B cell (primary cell): ENCODE measurements at regions not wholly inside any gene's neighbourhood (a gene's known extent, or its start where the extent isn't known, plus 50 kb on each side); places are given as distances from the start of the nearest gene placed in this dataset.

Experiments
- ATAC-seq: fragments of 200-7000 bp; cut with Tn5 transposase; one replicate; pipeline ENCODE4 v1.10.0; 2021; ENCODE audit warnings: low read depth, mild to moderate bottlenecking, moderate number of reproducible peaks, moderate library complexity
- CTCF ChIA-PET: fragments of 350-600 bp; sonication (Branson Sonifier 250); formaldehyde crosslinking; loops from one replicate; lab custom pipeline; 2021; ENCODE audit warnings: antibody characterized with exemption, inconsistent platforms; lab: Charles Lee
- POLR2A ChIA-PET: fragments of 350-600 bp; sonication (Branson Sonifier 250); formaldehyde crosslinking; loops from one replicate; lab custom pipeline; 2021; ENCODE audit warnings: antibody characterized with exemption; lab: Charles Lee
- DNase-seq: peaks from one replicate; pipeline ENCODE4 v3.0.0; 2013
- H2AFZ ChIP-seq: 2 replicates; pipeline ENCODE4 v1.6.1; 2012; ENCODE audit warnings: mild to moderate bottlenecking, low read depth, low read length; ENCODE audit not compliant: insufficient read depth, poor library complexity, severe bottlenecking
- H3K27ac ChIP-seq, 2 donors: 1 replicate in 1 of 2; 2 replicates in 1 of 2; pipeline ENCODE4 v1.5.1; 2012 to 2013; ENCODE audit warnings: low read length in 2 of 2, mild to moderate bottlenecking in 2 of 2, moderate library complexity in 1 of 2
- H3K27me3 ChIP-seq, 4 experiments: fragments of 200-600 bp in 1 of 4; sonication (generic) in 1 of 4; replicated peaks in 1 of 4; 1 replicate in 2 of 4; 2 replicates in 2 of 4; pipeline versions ENCODE4 v1.6.1 to v1.7.0; 2013 to 2016; ENCODE audit warnings: low read length in 3 of 4, mild to moderate bottlenecking in 2 of 4, mixed read lengths in 1 of 4, moderate library complexity in 1 of 4; ENCODE audit not compliant: insufficient read depth in 4 of 4, control insufficient read depth in 3 of 4; ENCODE audit errors: control extremely low read depth in 1 of 4
- H3K36me3 ChIP-seq, 2 experiments: replicated peaks in 1 of 2; 1 replicate in 1 of 2; 2 replicates in 1 of 2; pipeline versions ENCODE4 v1.6.1 to v1.7.1; 2013; ENCODE audit warnings: low read length in 1 of 2; ENCODE audit not compliant: insufficient read depth in 2 of 2, control insufficient read depth in 1 of 2; ENCODE audit errors: control extremely low read depth in 1 of 2, extremely low read depth in 1 of 2
- H3K4me1 ChIP-seq, 2 donors: fragments of 200-600 bp in 1 of 2; sonication (generic) in 1 of 2; 1 replicate in 1 of 2; 2 replicates in 1 of 2; pipeline versions ENCODE4 v1.5.1 to v1.6.1; 2013 to 2017; ENCODE audit warnings: low read length in 2 of 2; ENCODE audit not compliant: control insufficient read depth in 2 of 2, insufficient read depth in 2 of 2
- H3K4me2 ChIP-seq: replicated peaks from 2 replicates; pipeline ENCODE3; 2012; ENCODE audit warnings: mild to moderate bottlenecking, low read depth, low read length; ENCODE audit not compliant: poor library complexity, severe bottlenecking
- H3K4me3 ChIP-seq, 5 experiments: fragments of 200-600 bp in 1 of 5; sonication (generic) in 1 of 5; 1 replicate in 3 of 5; 2 replicates in 2 of 5; pipeline versions ENCODE4 v1.5.1 to v1.7.0; 2011 to 2016; ENCODE audit warnings: low read length in 4 of 5, mild to moderate bottlenecking in 4 of 5, low read depth in 2 of 5, control low read depth in 1 of 5, moderate library complexity in 1 of 5; ENCODE audit not compliant: insufficient read depth in 1 of 5; ENCODE audit errors: control extremely low read depth in 1 of 5, extremely low read depth in 1 of 5
- H3K79me2 ChIP-seq: fragments of 200-600 bp; sonication (generic); one replicate; pipeline ENCODE4 v1.6.0; 2016; ENCODE audit warnings: low read length; ENCODE audit not compliant: control insufficient read depth, insufficient read depth
- H3K9ac ChIP-seq: fragments of 200-600 bp; sonication (generic); 2 replicates; pipeline ENCODE4 v1.6.1; 2017; ENCODE audit warnings: mild to moderate bottlenecking, low read length, moderate library complexity
- H3K9me3 ChIP-seq, 3 donors: one replicate each; pipeline versions ENCODE4 v1.6.1 to v1.7.1; 2013; ENCODE audit warnings: low read length in 2 of 3; ENCODE audit not compliant: control insufficient read depth in 2 of 3, insufficient read depth in 1 of 3; ENCODE audit errors: control extremely low read depth in 1 of 3
- H4K20me1 ChIP-seq: 2 replicates; pipeline ENCODE4 v1.6.0; 2012; ENCODE audit warnings: mild to moderate bottlenecking, low read length; ENCODE audit not compliant: insufficient read depth, control insufficient read depth, poor library complexity, severe bottlenecking
- H3K27ac Mint-ChIP-seq: one replicate; pipeline ENCODE4 v1.8.0; 2021; ENCODE audit warnings: mixed read lengths
- H3K27me3 Mint-ChIP-seq: one replicate; pipeline ENCODE4 v1.8.0; 2021; ENCODE audit warnings: mixed read lengths
- H3K4me1 Mint-ChIP-seq: one replicate; pipeline ENCODE4 v1.8.0; 2021; ENCODE audit warnings: mixed read lengths
- H3K4me3 Mint-ChIP-seq: one replicate; pipeline ENCODE4 v1.8.0; 2021; ENCODE audit warnings: mixed read lengths
- H3K9me3 Mint-ChIP-seq: one replicate; pipeline ENCODE4 v1.8.0; 2022; ENCODE audit warnings: mixed read lengths; ENCODE audit not compliant: insufficient read depth
- EZH2 ChIP-seq: IDR thresholded peaks from 2 replicates; pipeline ENCODE4 v1.6.1; 2012; ENCODE audit warnings: borderline replicate concordance, low read depth, mild to moderate bottlenecking, moderate library complexity, low read length; ENCODE audit not compliant: insufficient read depth, poor library complexity, severe bottlenecking
- WGBS: methylation state at CpG from one replicate; pipeline ENCODE4 v1.1.5; 2013; ENCODE audit warnings: missing lambda C conversion rate; ENCODE audit not compliant: insufficient coverage; 5-methylcytosine and 5-hydroxymethylcytosine counted together
- intact Hi-C: fragments of 100-400 bp; cut with micrococcal nuclease; formaldehyde crosslinking; loops from one replicate; pipeline ENCODE4 v1.10.0; 2022
- TF ChIP-seq, protein P1 (sequence below): fragments of 200-600 bp; IDR thresholded peaks from one replicate; pipeline ENCODE4 v1.8.0; 2022; ENCODE audit warnings: antibody characterized with exemption, mild to moderate bottlenecking

DNA sequence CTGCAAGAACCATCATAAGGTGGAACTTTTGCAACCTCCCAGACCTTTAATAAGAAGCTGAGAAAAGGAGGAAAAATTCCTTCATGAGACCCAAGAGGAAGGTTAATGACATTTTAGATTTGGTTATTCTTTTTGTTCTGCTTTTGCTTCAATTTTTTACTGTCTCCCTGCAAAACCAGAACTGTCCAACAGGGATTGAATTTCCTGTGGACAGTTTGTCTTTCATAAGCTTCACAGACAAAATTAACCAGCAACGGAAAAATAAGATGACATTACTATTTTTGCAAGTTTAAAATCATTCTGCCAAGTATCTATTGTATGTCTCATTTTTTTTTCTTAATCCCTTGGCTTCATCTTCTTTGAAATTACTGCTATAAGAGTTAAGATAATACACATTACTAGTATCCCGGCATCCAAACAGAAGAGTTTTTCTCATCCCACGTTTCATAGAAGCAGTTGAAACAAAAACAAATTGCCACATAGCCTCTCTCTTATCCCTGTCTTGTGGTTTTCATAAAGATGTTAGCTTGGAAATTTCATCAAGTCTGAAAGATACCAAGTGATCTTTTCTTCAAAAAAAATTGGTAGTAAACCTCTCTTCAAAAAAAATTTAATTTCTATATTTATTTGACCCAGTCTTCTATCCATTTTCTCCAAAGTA, 465.3 kb upstream of the PTBP2 start:
- H3K27ac Mint-ChIP-seq, result no peak overlapping the region
- WGBS, result no CpG with 5 or more reads among the region's 3 CpGs
- H3K27ac ChIP-seq, result no peak overlapping the region

DNA sequence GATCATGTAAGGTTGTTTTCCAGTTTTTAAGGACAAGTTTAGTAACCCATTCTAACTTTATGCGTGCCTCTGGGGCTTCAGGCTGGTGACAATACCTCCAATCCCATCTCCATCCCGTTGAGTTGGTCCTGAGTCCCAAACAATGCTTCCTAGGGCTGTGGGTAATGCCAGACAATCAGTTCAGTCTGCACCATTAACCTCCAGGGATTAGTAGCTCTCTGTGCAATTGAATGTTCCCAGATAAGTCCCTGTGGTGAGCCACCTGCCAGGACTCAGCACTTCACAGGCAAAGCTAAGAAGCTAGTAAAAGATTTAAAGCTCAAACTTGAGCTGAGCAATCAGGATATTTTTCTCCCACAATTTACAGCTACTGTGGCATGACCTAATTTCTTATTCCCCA, 462.2 kb upstream of the PTBP2 start:
- H4K20me1 ChIP-seq, result no peaks in the 10 kb centered on the region
- H2AFZ ChIP-seq, result no peak overlapping the region
- DNase-seq (no peak), ATAC-seq (no peak)
- Mint-ChIP-seq H3K4me1 (no peaks in the 10 kb centered on the region), H3K9me3 (no peaks in the 10 kb centered on the region), H3K4me3 (no peak overlapping the region), H3K27ac (no peak overlapping the region), H3K27me3 (no peaks in the 10 kb centered on the region)
- H3K4me1 ChIP-seq, result no peaks in the 10 kb centered on the region
- WGBS, result 46% methylated on average over 2 of the region's 2 CpGs
- H3K27ac ChIP-seq, result no peak overlapping the region
- TF ChIP-seq EZH2, result no peak
- TF ChIP-seq, protein P1, sequence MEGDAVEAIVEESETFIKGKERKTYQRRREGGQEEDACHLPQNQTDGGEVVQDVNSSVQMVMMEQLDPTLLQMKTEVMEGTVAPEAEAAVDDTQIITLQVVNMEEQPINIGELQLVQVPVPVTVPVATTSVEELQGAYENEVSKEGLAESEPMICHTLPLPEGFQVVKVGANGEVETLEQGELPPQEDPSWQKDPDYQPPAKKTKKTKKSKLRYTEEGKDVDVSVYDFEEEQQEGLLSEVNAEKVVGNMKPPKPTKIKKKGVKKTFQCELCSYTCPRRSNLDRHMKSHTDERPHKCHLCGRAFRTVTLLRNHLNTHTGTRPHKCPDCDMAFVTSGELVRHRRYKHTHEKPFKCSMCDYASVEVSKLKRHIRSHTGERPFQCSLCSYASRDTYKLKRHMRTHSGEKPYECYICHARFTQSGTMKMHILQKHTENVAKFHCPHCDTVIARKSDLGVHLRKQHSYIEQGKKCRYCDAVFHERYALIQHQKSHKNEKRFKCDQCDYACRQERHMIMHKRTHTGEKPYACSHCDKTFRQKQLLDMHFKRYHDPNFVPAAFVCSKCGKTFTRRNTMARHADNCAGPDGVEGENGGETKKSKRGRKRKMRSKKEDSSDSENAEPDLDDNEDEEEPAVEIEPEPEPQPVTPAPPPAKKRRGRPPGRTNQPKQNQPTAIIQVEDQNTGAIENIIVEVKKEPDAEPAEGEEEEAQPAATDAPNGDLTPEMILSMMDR, result no peak
- no peaks in the 10 kb centered on the region for H3K27me3 ChIP-seq
- H3K79me2 ChIP-seq, result no peaks in the 10 kb centered on the region
- H3K36me3 ChIP-seq, result no peaks in the 10 kb centered on the region
- H3K9ac ChIP-seq, result no peak overlapping the region
- H3K9me3 ChIP-seq, result no peaks in the 10 kb centered on the region
- H3K4me3 ChIP-seq, result no peak overlapping the region
- intact Hi-C loops, result no loop called here
- ChIA-PET POLR2A (no interaction called here), CTCF (no interaction called here)
- H3K4me2 ChIP-seq, result no peak overlapping the region

More for the DNA sequence above, 465.3 kb upstream of the PTBP2 start:
- Histone ChIP-seq H3K4me1 (no peaks in the 10 kb centered on the region), H3K9ac (no peak overlapping the region), H3K4me3 (no peak overlapping the region), H2AFZ (no peak overlapping the region), H3K9me3 (no peaks in the 10 kb centered on the region), H4K20me1 (no peaks in the 10 kb centered on the region), H3K36me3 (no peaks in the 10 kb centered on the region), H3K27me3 (no peaks in the 10 kb centered on the region), H3K4me2 (no peak overlapping the region), H3K79me2 (no peaks in the 10 kb centered on the region)
- Mint-ChIP-seq H3K27me3 (no peaks in the 10 kb centered on the region), H3K4me1 (no peaks in the 10 kb centered on the region), H3K9me3 (no peaks in the 10 kb centered on the region), H3K4me3 (no peak overlapping the region)
- DNase-seq (no peak), ATAC-seq (no peak)
- ChIA-PET CTCF (no interaction called here), POLR2A (no interaction called here)
- TF ChIP-seq EZH2, result no peak
- TF ChIP-seq, protein P1, result no peak
- intact Hi-C loops, result no loop called here
